ENCODE measurements at regions not wholly inside any gene's neighbourhood (a gene's known extent, or its start where the extent isn't known, plus 50 kb on each side); places are given as distances from the start of the nearest gene placed in this dataset.

DNA sequence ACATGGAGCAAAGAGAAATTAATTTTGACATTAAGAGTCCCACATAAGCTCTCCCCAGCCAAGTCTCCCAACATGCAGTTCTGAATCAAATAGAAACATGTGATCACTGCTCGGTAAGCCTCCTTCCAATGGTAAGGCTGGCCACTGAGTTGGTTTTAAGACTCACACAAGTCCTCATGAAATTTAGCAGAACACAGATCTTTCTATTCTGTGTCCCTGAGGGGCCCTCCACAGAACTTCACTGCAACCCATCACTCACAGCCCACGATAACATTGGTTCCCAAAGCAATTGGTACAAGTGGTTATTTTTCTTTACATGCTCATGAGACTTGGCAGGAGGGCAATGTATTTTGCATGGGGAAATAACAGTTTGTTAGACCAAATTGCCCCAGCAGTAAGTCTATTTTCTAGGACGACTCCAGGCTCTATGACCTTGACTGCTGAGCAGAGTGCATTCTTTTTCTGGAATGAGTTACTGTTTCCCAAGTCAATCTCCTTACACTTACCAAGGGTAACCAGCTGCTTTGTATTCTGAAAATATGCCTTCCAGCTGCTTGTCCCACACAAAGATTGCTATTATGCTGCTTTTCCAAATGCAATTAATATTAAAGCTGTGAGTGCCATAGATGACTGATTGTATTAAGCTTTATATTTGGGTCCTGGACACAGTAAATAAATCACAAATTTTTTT lies 142.3 kb upstream of the TANK start:
- Mint-ChIP-seq H3K9me3 (ENCODE audit: insufficient read depth) (no peaks in the 10 kb centered on the region), H3K4me1 (no peaks in the 10 kb centered on the region), H3K4me3 (no peak overlapping the region), H3K27ac (no peak overlapping the region), H3K27me3 (peaks cover 12% of the 10 kb centered on the region)
- ATAC-seq (ENCODE audit: low read depth) (no peak), DNase-seq (no peak)
- no peaks in the 10 kb centered on the region for H3K4me1 ChIP-seq (ENCODE audit: control insufficient read depth in 2 of 2, insufficient read depth in 2 of 2, low read length in 2 of 2)
- H3K79me2 ChIP-seq (ENCODE audit: control insufficient read depth, insufficient read depth, low read length), result no peaks in the 10 kb centered on the region
- intact Hi-C loops (cut with micrococcal nuclease), result no loop called here
- H3K36me3 ChIP-seq (replicated peaks in 1 of 2; ENCODE audit: control extremely low read depth in 1 of 2, control insufficient read depth in 1 of 2, extremely low read depth in 1 of 2, insufficient read depth in 2 of 2, low read length in 1 of 2), result no peaks in the 10 kb centered on the region
- no peak overlapping the region for H3K4me3 ChIP-seq (ENCODE audit: control extremely low read depth in 1 of 5, extremely low read depth in 1 of 5, insufficient read depth in 1 of 5, low read depth in 2 of 5, low read length in 4 of 5)
- CTCF ChIA-PET, result no interaction called here
- POLR2A ChIA-PET, result no interaction called here
- no peak overlapping the region for H3K9ac ChIP-seq (ENCODE audit: low read length)
- H3K27ac ChIP-seq (ENCODE audit: low read length in 2 of 2), result no peak overlapping the region
- TF ChIP-seq CTCF (IDR thresholded peaks at IDR 0.05) (no peak), EZH2 (IDR thresholded peaks at IDR 0.05; ENCODE audit: borderline replicate concordance, insufficient read depth, low read depth, low read length, poor library complexity, severe bottlenecking) (no peak)
- H2AFZ ChIP-seq (ENCODE audit: insufficient read depth, low read depth, low read length, poor library complexity, severe bottlenecking), result no peak overlapping the region
- no peaks in the 10 kb centered on the region for H4K20me1 ChIP-seq (ENCODE audit: control insufficient read depth, insufficient read depth, low read length, poor library complexity, severe bottlenecking)
- H3K4me2 ChIP-seq (replicated peaks; ENCODE audit: low read depth, low read length, poor library complexity, severe bottlenecking), result no peak overlapping the region
- WGBS (ENCODE audit: insufficient coverage), result 86% methylated on average over 1 of the region's 3 CpGs
- H3K27me3 ChIP-seq (replicated peaks in 1 of 4; ENCODE audit: control extremely low read depth in 1 of 4, control insufficient read depth in 3 of 4, insufficient read depth in 4 of 4, low read length in 3 of 4), result no peaks in the 10 kb centered on the region
- no peaks in the 10 kb centered on the region for H3K9me3 ChIP-seq (ENCODE audit: control extremely low read depth in 1 of 3, control insufficient read depth in 2 of 3, insufficient read depth in 1 of 3, low read length in 2 of 3)

DNA sequence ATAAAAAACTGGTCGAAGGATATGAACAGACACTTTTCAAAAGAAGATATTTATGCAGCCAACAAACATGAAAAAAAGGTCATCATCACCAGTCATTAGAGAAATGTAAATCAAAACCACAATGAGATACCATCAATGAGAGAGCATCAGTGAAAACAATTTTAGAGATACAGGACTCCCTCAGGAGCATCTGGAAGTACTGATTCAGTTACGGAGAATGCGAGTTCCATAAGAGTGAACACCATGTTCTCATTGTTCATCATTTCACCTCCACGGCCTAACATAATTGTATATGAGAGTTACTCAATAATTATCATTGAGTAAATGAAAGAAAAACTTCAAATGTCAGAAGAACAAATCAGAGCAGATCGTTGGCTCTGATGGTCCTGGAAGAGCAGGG lies 140.9 kb upstream of the TANK start:
- H3K4me1 ChIP-seq (ENCODE audit: control insufficient read depth in 2 of 2, insufficient read depth in 2 of 2, low read length in 2 of 2), result no peaks in the 10 kb centered on the region
- H3K36me3 ChIP-seq (replicated peaks in 1 of 2; ENCODE audit: control extremely low read depth in 1 of 2, control insufficient read depth in 1 of 2, extremely low read depth in 1 of 2, insufficient read depth in 2 of 2, low read length in 1 of 2), result no peaks in the 10 kb centered on the region
- Mint-ChIP-seq H3K4me3 (no peak overlapping the region), H3K27ac (no peak overlapping the region), H3K27me3 (peaks cover 9% of the 10 kb centered on the region), H3K9me3 (ENCODE audit: insufficient read depth) (no peaks in the 10 kb centered on the region), H3K4me1 (no peaks in the 10 kb centered on the region)
- ATAC-seq (ENCODE audit: low read depth) (no peak), DNase-seq (no peak)
- H3K4me2 ChIP-seq (replicated peaks; ENCODE audit: low read depth, low read length, poor library complexity, severe bottlenecking), result no peak overlapping the region
- H3K27me3 ChIP-seq (replicated peaks in 1 of 4; ENCODE audit: control extremely low read depth in 1 of 4, control insufficient read depth in 3 of 4, insufficient read depth in 4 of 4, low read length in 3 of 4), result peaks cover 0 to 3% (median 0%) of the 10 kb centered on the region in 4 experiments
- no peaks in the 10 kb centered on the region for H4K20me1 ChIP-seq (ENCODE audit: control insufficient read depth, insufficient read depth, low read length, poor library complexity, severe bottlenecking)
- no peak overlapping the region for H3K4me3 ChIP-seq (ENCODE audit: control extremely low read depth in 1 of 5, extremely low read depth in 1 of 5, insufficient read depth in 1 of 5, low read depth in 2 of 5, low read length in 4 of 5)
- WGBS (ENCODE audit: insufficient coverage), result 56% methylated on average over 2 of the region's 5 CpGs
- no peak overlapping the region for H3K27ac ChIP-seq (ENCODE audit: low read length in 2 of 2)
- no peaks in the 10 kb centered on the region for H3K79me2 ChIP-seq (ENCODE audit: control insufficient read depth, insufficient read depth, low read length)
- TF ChIP-seq EZH2 (IDR thresholded peaks at IDR 0.05; ENCODE audit: borderline replicate concordance, insufficient read depth, low read depth, low read length, poor library complexity, severe bottlenecking), result no peak
- no peak for TF ChIP-seq CTCF (IDR thresholded peaks at IDR 0.05)
- ChIA-PET CTCF (no interaction called here), POLR2A (no interaction called here)
- no peak overlapping the region for H3K9ac ChIP-seq (ENCODE audit: low read length)
- intact Hi-C loops (cut with micrococcal nuclease), result no loop called here
- H3K9me3 ChIP-seq (ENCODE audit: control extremely low read depth in 1 of 3, control insufficient read depth in 2 of 3, insufficient read depth in 1 of 3, low read length in 2 of 3), result no peaks in the 10 kb centered on the region
- H2AFZ ChIP-seq (ENCODE audit: insufficient read depth, low read depth, low read length, poor library complexity, severe bottlenecking), result no peak overlapping the region

Data from B cell (primary cell).